Astrocyte of the cerebellum (primary cell): ENCODE measurements at regions not wholly inside any gene's neighbourhood (a gene's known extent, or its start where the extent isn't known, plus 50 kb on each side); places are given as distances from the start of the nearest gene placed in this dataset.
"Not testable (repeated sequence)": the region's sequence is repeated elsewhere in the genome, so short reads cannot be mapped to it uniquely, and the experiment has no call there.

Experiments
- DNase-seq: peaks from one replicate; pipeline ENCODE4 v3.0.0-alpha.2; 2011; ENCODE audit warnings: low read depth
- H3K4me3 ChIP-seq: 2 replicates; pipeline ENCODE4 v1.5.1; 2011; ENCODE audit warnings: mild to moderate bottlenecking, low read depth, low read length, moderate library complexity
- CTCF ChIP-seq: IDR thresholded peaks from 2 replicates; pipeline ENCODE4 v1.5.1; 2012; ENCODE audit warnings: low read length, low read depth, moderate library complexity, mild to moderate bottlenecking; ENCODE audit errors: missing control alignments
- in situ Hi-C: cut with HindIII; loops from 2 replicates; pipeline ENCODE4 v1.10.0; 2017; ENCODE audit warnings: low sequenced_read_pairs

GRCh38 chr1:67608661-67609576 is 76.1 kb upstream of the GADD45A start:
- in situ Hi-C loops: no loop called here
- H3K4me3 ChIP-seq: no peak overlapping the region
- DNase-seq: no peak
- no peak for TF ChIP-seq CTCF

- in situ Hi-C loops: no loop called here
- no peak for DNase-seq
- TF ChIP-seq CTCF: no peak
- no peak overlapping the region for H3K4me3 ChIP-seq
Observed at GRCh38 chr1:67609577-67610341, 75.2 kb upstream of the GADD45A start.

GRCh38 chr1:67610450-67610849 is 74.6 kb upstream of the GADD45A start:
- TF ChIP-seq CTCF: no peak
- no peak overlapping the region for H3K4me3 ChIP-seq
- no peak for DNase-seq
- in situ Hi-C loops: no loop called here

GRCh38 chr1:67611846-67612245 is 73.2 kb upstream of the GADD45A start:
- H3K4me3 ChIP-seq: no peak overlapping the region
- TF ChIP-seq CTCF: no peak
- in situ Hi-C loops: no loop called here
- DNase-seq: no peak

- in situ Hi-C loops: no loop called here
- TF ChIP-seq CTCF: no peak
- no peak overlapping the region for H3K4me3 ChIP-seq
- no peak for DNase-seq
Observed at GRCh38 chr1:67612788-67613241, 72.2 kb upstream of the GADD45A start.

- H3K4me3 ChIP-seq, DNase-seq, in situ Hi-C loops: not testable (repeated sequence)
Observed at GRCh38 chr1:67613479-67613878, 71.5 kb upstream of the GADD45A start.

- TF ChIP-seq CTCF: no peak
- in situ Hi-C loops: no loop called here
- H3K4me3 ChIP-seq: no peak overlapping the region
- DNase-seq: no peak
Observed at GRCh38 chr1:67614511-67614934, 70.5 kb upstream of the GADD45A start.
